Activated T-helper 1 cell treated with anti-CD3 and anti-CD28 coated beads, Interleukin-12 subunit alpha, Interleukin-12 subunit beta, Interleukin-2, Interleukin-4 antibody, amounts not matched to agents 30 ng/mL and 10 ng/mL and 1 ng/mL, durations not matched to agents 14 hours and 24 hours and 36 hours (primary cell): ENCODE measurements at regions not wholly inside any gene's neighbourhood (a gene's known extent, or its start where the extent isn't known, plus 50 kb on each side); places are given as distances from the start of the nearest gene placed in this dataset.

Experiments used
- DNase-seq: peaks from one replicate; pipeline ENCODE4 v3.0.0; 2021; ENCODE audit warnings: low spot score
- H3K27ac Mint-ChIP-seq: one replicate; pipeline ENCODE4 v1.8.0; 2021; ENCODE audit warnings: mild to moderate bottlenecking, mixed read lengths
- H3K27me3 Mint-ChIP-seq: one replicate; pipeline ENCODE4 v1.8.0; 2022; ENCODE audit warnings: mild to moderate bottlenecking, moderate library complexity, mixed read lengths; ENCODE audit not compliant: insufficient read depth
- H3K36me3 Mint-ChIP-seq: one replicate; pipeline ENCODE4 v1.8.0; 2021; ENCODE audit warnings: low read depth, mixed read lengths
- H3K4me1 Mint-ChIP-seq: one replicate; pipeline ENCODE4 v1.8.0; 2021; ENCODE audit warnings: low read depth, mixed read lengths
- H3K4me3 Mint-ChIP-seq: one replicate; pipeline ENCODE4 v1.8.0; 2021; ENCODE audit warnings: mild to moderate bottlenecking, moderate library complexity, mixed read lengths
- H3K9me3 Mint-ChIP-seq: one replicate; pipeline ENCODE4 v1.8.0; 2021; ENCODE audit warnings: mixed read lengths
- intact Hi-C: fragments of 100-400 bp; cut with micrococcal nuclease; formaldehyde crosslinking; loops from one replicate; pipeline ENCODE4 v1.15.1; 2024

DNA sequence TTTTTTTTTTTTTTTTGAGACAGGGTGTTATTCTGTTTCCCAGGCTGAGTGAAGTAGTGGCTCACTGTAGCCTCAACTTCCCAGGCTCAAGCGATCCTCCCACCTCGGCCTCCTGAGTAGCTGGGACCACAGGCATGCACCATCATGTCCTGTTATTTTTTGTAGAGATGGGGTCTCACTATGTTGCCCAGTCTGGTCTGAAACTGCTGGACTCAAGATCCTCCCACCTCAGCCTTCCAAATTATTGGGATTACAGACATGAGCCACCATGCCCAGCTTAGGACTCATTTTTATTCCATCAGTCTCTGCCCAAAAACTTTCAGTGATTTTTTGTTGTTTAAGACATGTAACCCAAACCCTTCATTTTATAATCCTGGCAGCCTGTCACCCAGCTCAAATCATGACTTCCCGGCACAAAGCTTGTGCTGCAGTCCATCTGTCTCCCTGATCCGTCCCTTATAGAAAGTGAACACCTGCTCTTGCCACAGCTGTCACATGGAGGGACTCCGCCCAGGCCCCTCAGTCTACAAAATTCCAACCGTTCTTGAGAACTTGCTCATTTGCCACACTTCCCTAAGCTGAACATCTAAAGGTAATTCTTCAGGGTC, 183.9 kb upstream of the JARID2 start:
- DNase-seq = no peak
- intact Hi-C loops = no loop called here
- peaks cover 9% of the 10 kb centered on the region for H3K9me3 Mint-ChIP-seq
- H3K27ac Mint-ChIP-seq = no peak overlapping the region
- no peaks in the 10 kb centered on the region for H3K27me3 Mint-ChIP-seq
- H3K4me1 Mint-ChIP-seq = peaks cover 21% of the 10 kb centered on the region
- H3K36me3 Mint-ChIP-seq = no peaks in the 10 kb centered on the region
- no peak overlapping the region for H3K4me3 Mint-ChIP-seq

DNA sequence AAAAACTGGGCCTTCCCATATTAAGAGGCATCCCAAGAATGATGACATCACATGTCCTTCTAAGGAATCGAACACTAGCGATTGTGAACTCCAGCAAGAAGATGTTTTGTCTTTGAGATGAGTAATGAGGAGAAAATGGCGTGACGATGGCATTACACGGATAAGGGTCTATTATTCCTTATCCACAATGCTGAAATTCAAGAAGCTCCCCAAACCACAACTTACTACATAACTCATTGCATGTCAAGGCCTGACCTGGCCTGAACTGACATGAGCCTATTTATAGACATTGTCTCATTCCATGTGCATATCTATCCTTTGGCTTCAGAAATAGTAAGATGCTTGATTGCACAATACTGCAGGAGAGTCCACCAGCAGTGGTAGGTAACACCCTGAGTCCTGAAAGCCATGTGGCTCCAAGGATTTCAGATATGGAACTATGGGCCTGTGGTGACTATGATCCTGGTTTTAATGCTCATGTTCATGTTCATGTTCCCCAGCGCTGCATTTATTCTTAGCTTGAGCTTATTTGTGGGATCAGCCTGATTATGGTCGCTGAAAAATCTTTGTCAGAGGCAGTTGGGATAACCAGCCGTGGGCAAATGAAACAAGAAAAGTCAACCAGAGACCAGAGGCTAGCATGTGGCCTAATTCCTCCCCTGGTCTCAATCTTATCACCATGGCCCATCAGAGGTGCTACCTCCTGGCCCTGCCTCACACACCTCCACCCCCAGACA, 183.2 kb upstream of the JARID2 start:
- Mint-ChIP-seq H3K9me3 (peaks cover 9% of the 10 kb centered on the region), H3K27ac (no peak overlapping the region), H3K4me1 (peaks cover 22% of the 10 kb centered on the region), H3K4me3 (no peak overlapping the region), H3K36me3 (no peaks in the 10 kb centered on the region), H3K27me3 (peaks cover 1% of the 10 kb centered on the region)
- intact Hi-C loops = no loop called here
- no peak for DNase-seq

GRCh38 chr6:15063253-15063853, 182.5 kb upstream of the JARID2 start:
- peaks cover 1% of the 10 kb centered on the region for H3K27me3 Mint-ChIP-seq

DNA sequence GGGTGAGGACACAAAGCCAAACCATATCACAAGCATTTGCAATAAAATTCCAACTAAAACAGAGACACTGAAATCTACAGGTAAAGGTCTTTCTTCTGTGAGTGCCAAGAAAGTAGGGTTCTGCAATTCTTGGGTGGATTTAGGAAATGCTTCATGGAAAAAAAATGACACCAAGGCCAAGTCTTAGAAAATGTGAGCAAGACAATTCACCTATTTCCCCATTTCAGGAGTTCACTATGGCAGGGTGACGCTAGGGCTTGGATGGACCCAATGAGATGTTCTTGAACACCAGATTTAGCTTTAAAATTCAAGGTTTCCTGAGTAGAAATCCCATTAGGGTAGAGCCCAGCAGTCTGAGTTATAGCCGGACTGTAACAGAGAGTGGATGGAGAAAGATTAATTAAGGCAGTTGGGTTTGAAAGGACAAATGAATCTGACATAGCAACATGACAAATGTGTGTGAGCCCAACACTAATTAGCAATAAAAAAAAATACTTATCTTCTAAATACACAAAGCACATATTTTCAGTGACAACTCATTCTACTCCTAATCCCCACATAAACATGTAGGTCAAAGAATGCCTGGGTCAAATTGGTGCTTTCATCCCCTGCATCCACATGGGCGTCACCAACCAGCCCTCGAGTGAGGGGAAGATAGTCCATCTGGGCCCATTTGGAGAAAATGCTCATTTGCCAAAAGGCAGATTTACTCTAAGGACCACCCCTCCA, 180.4 kb upstream of the JARID2 start:
- Mint-ChIP-seq H3K27me3 (peaks cover 1% of the 10 kb centered on the region), H3K4me1 (peaks cover 10% of the 10 kb centered on the region), H3K9me3 (peaks cover 9% of the 10 kb centered on the region), H3K4me3 (no peak overlapping the region), H3K36me3 (no peaks in the 10 kb centered on the region), H3K27ac (no peak overlapping the region)
- intact Hi-C loops = no loop called here
- DNase-seq = no peak

More at GRCh38 chr6:15063253-15063853, 182.5 kb upstream of the JARID2 start:
- DNase-seq = no peak
- peaks cover 9% of the 10 kb centered on the region for H3K9me3 Mint-ChIP-seq
- peaks cover 16% of the 10 kb centered on the region for H3K4me1 Mint-ChIP-seq
- H3K27ac Mint-ChIP-seq = no peak overlapping the region
- no peak overlapping the region for H3K4me3 Mint-ChIP-seq
- H3K36me3 Mint-ChIP-seq = no peaks in the 10 kb centered on the region
- intact Hi-C loops = no loop called here

DNA sequence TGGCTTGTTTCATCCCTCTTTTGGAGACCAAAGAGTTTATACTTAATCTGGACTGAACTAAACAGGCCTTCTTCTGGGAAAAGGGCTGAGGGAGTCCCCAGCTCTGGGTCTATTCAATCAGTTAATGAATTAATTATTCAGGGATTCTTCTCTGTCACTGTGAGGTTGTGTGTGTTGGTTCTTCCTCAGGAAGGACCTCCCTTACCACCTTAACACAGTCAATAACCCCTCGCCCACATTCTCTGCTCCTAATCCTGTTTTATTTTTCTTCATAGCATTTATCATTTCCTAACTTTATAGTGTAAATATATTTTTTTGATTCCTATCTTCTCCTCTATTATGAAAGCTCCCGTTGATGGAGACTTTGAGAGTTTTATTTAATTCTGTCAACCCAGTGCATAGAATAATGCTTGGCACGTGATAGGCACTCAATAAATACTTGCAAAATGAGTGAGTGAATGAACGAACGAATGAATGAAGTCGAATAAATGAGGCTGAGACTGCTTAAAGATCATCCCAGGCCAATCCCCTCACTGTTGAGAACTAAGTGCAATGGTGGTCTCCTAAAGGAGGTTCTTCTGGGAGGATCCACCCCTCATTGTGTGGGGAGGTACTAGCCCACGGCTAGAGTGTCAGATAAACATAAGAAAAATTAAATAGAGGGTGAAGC, 179.6 kb upstream of the JARID2 start:
- DNase-seq = no peak
- intact Hi-C loops = no loop called here
- Mint-ChIP-seq H3K36me3 (no peaks in the 10 kb centered on the region), H3K27ac (no peak overlapping the region), H3K4me3 (no peak overlapping the region), H3K4me1 (peaks cover 10% of the 10 kb centered on the region), H3K9me3 (peaks cover 10% of the 10 kb centered on the region), H3K27me3 (peaks cover 1% of the 10 kb centered on the region)

DNA sequence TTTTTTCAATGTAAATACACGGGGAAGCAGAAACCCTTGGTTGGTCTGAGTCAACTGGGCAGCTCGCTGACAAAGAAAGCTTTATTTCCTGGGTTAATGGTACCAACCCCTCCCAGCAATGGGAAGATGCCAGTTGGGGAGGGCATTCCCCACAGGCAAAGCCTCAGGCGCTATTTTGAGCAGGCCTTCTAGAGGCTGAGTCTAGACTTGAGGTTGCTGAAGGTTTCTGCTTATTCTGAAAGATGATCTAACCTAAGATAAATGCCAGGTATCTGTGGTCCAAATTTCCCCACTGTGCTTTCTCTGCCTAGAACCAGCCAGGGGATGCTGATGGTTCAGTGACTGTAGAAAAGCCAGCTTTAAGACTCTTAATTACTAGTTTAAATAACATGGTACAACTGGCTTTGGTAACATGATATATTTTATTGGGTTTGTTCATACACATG, 172.5 kb upstream of the JARID2 start:
- intact Hi-C loops = no loop called here
- DNase-seq = no peak
- Mint-ChIP-seq H3K9me3 (peaks cover 6% of the 10 kb centered on the region), H3K36me3 (no peaks in the 10 kb centered on the region), H3K27ac (no peak overlapping the region), H3K4me3 (no peak overlapping the region), H3K27me3 (no peaks in the 10 kb centered on the region), H3K4me1 (peaks cover 12% of the 10 kb centered on the region)

GRCh38 chr6:15073883-15074465, 171.9 kb upstream of the JARID2 start:
- intact Hi-C loops = no loop called here

DNA sequence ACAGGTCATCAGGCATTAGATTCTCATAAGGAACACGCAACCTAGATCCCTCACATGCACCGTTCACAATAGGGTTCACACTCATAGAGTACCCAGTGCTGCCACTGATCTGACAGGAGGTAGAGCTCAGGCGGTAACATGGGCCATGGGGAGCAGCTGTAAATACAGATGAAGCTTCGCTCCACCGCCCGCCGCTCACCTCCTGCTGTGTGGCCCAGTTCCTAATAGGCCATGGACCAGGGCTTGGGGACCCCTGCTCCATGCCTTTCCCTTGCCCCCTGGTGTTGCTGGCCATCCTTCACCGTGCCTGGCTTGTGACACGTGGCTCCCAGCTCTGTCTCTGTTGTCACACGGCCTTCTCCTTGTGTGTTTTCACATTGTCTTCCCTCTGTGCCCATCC, 171.1 kb upstream of the JARID2 start:
- DNase-seq = no peak
- Mint-ChIP-seq H3K27ac (no peak overlapping the region), H3K36me3 (no peaks in the 10 kb centered on the region), H3K27me3 (no peaks in the 10 kb centered on the region), H3K4me1 (peaks cover 12% of the 10 kb centered on the region), H3K4me3 (no peak overlapping the region), H3K9me3 (peaks cover 6% of the 10 kb centered on the region)
- intact Hi-C loops = no loop called here

More at GRCh38 chr6:15073883-15074465, 171.9 kb upstream of the JARID2 start:
- no peak overlapping the region for H3K4me3 Mint-ChIP-seq
- H3K36me3 Mint-ChIP-seq = no peaks in the 10 kb centered on the region
- peaks cover 12% of the 10 kb centered on the region for H3K4me1 Mint-ChIP-seq
- no peak for DNase-seq
- no peak overlapping the region for H3K27ac Mint-ChIP-seq
- no peaks in the 10 kb centered on the region for H3K27me3 Mint-ChIP-seq
- peaks cover 6% of the 10 kb centered on the region for H3K9me3 Mint-ChIP-seq

- H3K36me3 Mint-ChIP-seq = no peaks in the 10 kb centered on the region
- DNase-seq = no peak
- peaks cover 12% of the 10 kb centered on the region for H3K4me1 Mint-ChIP-seq
- no peak overlapping the region for H3K4me3 Mint-ChIP-seq
- H3K9me3 Mint-ChIP-seq = no peaks in the 10 kb centered on the region
- no peak overlapping the region for H3K27ac Mint-ChIP-seq
- intact Hi-C loops = no loop called here
- H3K27me3 Mint-ChIP-seq = no peaks in the 10 kb centered on the region
Observed at GRCh38 chr6:15076565-15076964, 169.3 kb upstream of the JARID2 start.

GRCh38 chr6:15077006-15077405, 168.9 kb upstream of the JARID2 start:
- Mint-ChIP-seq H3K27me3 (no peaks in the 10 kb centered on the region), H3K27ac (peak overlapping the region; percentile 55), H3K9me3 (no peaks in the 10 kb centered on the region), H3K4me1 (peaks cover 12% of the 10 kb centered on the region), H3K4me3 (no peak overlapping the region), H3K36me3 (no peaks in the 10 kb centered on the region)
- intact Hi-C loops = no loop called here
- DNase-seq = no peak

GRCh38 chr6:15077961-15078360, 167.9 kb upstream of the JARID2 start:
- peaks cover 12% of the 10 kb centered on the region for H3K4me1 Mint-ChIP-seq
- no peaks in the 10 kb centered on the region for H3K27me3 Mint-ChIP-seq
- no peaks in the 10 kb centered on the region for H3K36me3 Mint-ChIP-seq
- H3K4me3 Mint-ChIP-seq = no peak overlapping the region
- intact Hi-C loops = no loop called here
- no peak for DNase-seq
- H3K9me3 Mint-ChIP-seq = no peaks in the 10 kb centered on the region
- H3K27ac Mint-ChIP-seq = no peak overlapping the region

DNA sequence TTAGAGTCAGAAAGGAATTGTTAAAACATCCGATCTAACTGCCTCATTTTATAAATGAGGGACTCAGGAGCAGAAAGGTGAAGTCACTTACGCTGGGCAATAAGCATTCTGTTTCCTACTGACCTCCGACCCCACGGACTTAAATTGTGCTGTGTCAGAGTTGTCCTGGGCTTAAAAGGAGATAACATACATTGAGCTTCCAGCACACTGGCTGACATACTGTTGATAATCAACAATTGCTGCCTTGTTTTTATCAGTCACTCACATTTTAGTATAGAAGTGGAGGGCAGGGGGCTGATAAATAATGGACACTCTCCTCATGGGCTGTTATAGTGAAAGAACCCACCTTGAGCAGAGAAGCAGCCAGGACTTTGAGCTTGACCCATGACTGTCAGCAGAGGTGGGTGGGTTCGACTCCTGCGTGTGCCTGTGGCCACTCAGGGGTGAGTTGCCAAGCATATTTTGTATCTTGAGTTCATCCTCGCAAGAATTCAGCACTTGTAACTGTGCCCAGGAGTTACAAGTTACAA, 166.5 kb upstream of the JARID2 start:
- H3K4me1 Mint-ChIP-seq = peaks cover 12% of the 10 kb centered on the region
- H3K4me3 Mint-ChIP-seq = no peak overlapping the region
- no peaks in the 10 kb centered on the region for H3K9me3 Mint-ChIP-seq
- intact Hi-C loops = no loop called here
- no peaks in the 10 kb centered on the region for H3K36me3 Mint-ChIP-seq
- DNase-seq = no peak
- H3K27ac Mint-ChIP-seq = no peak overlapping the region
- no peaks in the 10 kb centered on the region for H3K27me3 Mint-ChIP-seq
